Spleen (tissue), 7 donors: ENCODE measurements at regions not wholly inside any gene's neighbourhood (a gene's known extent, or its start where the extent isn't known, plus 50 kb on each side); places are given as distances from the start of the nearest gene placed in this dataset.

Experiments
- CTCF ChIP-seq, 11 experiments: fragments of 200-600 bp in 7 of 11; fragments of 450-650 bp in 4 of 11; sonication (generic) in 4 of 11; IDR thresholded peaks in 8 of 11; conservative IDR thresholded peaks in 3 of 11; 1 replicate in 7 of 11; 2 replicates in 4 of 11; pipeline versions ENCODE4 v1.4.0 to v1.8.0; 2016 to 2021; ENCODE audit warnings: antibody characterized with exemption in 11 of 11, inconsistent platforms in 4 of 11, mild to moderate bottlenecking in 1 of 11
- POLR2A ChIP-seq, 3 donors: fragments of 450-650 bp; IDR thresholded peaks; one replicate each; pipeline ENCODE4 v1.5.1; 2017; ENCODE audit warnings: antibody characterized with exemption in 3 of 3, mild to moderate bottlenecking in 1 of 3
- POLR2AphosphoS5 ChIP-seq, 3 donors: sonication (generic); formaldehyde crosslinking; IDR thresholded peaks; one replicate each; pipeline ENCODE4 v1.5.1; 2017; ENCODE audit warnings: antibody characterized with exemption in 3 of 3
- donor health status: DM: no; HTN: no; CAD: no; lungs with moderate emphysema.
- donor health status: DM: no; HTN: no; CAD: no.
- donor health status: DM: no; HTN: no; CAD: no.

GRCh38 chr6:155882527-155883333 is 427.1 kb upstream of the NOX3 start:
- TF ChIP-seq CTCF (IDR thresholded peaks at IDR 0.05 in 8 of 11, conservative IDR thresholded peaks at IDR 0.05 in 3 of 11) (no peak), POLR2A (IDR thresholded peaks at IDR 0.05) (no peak), POLR2AphosphoS5 (IDR thresholded peaks at IDR 0.05) (no peak)
